ENCODE measurements at regions not wholly inside any gene's neighbourhood (a gene's known extent, or its start where the extent isn't known, plus 50 kb on each side); places are given as distances from the start of the nearest gene placed in this dataset.

DNA sequence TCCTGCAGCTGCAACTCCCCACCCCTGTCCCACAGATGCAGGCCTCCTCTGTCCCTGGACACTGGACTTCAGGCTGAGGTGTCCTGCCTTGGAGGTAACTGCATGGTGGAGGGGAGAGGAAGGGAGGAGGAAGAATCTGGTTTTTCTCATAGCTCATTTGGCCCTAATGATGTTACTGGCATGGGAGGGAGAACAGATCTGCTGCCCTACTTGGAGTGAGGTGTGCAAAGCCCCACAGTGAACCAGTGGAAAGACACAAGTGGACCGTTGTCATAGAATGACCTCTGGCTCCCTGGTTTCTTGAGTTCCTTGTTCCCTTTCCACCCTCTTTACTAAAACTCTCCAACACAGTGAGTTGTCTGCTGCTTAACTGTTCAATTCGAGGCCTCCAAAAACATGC is 215.9 kb downstream of the BARX2 start:
- no peak for DNase-seq

DNA sequence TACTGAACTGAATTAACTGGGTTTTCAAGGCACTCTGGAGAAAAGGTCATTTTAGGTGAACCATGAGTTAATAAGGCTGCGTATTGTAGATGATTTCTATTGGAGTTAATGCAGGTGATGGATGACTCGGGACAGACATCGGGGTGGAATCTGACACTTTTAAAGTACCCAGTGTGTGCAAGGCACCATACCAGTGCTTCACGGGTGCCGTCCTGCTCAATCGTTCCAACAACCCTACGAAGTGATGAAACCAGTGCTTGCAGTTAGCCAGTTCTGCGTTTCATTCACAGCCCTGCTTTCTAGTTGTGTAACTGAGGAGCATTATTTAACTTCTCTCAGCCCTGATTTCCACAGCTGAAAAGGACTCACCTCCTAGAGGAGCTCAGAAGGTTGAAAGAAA is 216.5 kb downstream of the BARX2 start:
- no peak for DNase-seq

DNA sequence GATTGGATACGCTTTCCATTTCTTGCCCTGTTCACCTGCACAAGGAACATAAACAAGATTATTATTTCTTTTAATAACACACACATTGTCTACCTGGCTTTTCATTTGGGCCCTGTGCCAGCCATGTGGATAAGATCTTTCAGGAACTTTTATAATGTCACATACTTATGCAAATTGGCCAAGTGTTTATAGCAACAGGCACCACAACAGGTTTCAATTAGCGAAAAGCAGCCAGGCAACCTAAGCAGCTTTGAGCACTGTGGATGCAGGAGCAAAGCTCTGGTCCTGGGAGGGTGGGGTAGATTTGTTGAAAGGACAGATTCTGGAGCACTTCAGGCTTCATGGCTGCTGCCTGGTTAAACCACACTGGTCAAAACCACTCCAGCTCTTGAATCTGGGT is 217.4 kb downstream of the BARX2 start:
- no peak for DNase-seq

DNA sequence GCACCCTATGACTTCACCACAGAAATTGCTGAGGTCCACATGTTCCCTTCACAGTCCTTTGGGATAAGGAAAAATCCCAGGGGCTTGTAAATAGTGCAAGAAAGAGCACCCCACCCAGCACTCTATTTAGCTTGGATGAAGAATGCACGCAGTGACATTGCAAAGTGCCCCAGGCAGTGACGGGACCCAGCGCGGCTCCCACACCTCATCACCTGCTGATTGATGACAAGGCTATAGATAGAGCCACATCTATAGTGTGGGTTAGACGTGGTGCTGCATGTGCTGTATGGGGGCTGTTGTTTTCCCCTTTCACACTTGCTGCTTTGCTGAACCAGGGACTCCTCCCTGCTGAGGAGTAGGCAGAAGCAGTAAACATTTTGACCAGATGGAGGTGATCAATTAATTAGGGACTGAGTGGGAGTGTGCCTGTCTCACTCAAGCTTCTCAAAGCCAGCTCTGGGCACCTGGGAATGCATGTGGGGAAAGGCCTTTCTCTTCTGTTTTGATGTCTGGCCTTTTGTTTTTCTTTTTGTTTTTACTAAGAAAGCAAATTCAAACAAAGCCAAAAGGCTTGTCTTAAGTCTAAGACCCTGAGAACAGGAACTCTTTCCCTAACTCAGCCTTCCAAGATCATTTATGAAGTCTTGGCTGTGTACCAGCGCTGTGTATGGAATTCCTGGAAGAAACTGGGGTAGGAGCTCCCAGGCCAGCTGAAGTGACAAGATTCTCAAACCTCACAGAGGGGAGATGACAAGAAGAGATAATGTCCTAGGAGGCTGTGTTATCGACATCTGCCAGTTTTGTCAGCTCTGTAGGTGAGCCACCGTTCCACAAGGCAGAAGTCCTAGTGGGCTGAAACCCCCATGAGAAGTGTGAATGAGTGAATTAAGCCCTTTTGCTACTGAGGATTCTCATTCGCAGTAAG is 219.7 kb downstream of the BARX2 start:
- no peak for DNase-seq

DNA sequence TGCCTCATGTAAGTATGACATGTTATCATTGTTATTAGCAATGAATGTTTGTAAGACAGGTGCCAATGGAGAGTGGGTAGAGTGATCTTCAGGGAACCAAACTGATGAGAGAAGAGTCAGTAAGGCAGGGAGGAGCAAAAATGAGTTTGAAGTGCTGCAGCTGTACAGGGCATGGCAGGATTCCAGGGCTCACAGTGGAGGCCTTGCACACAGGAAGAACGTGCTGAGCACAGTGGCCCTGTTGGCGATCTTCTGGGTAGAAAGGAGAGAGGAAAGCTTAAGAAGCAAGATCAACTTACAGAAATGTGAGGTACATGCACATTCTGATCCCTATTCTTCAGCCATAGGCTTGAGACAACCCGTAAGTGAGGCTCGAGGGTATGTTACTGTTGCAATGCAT is 219.3 kb upstream of the TMEM45B start:
- no peak for DNase-seq

GRCh38 chr11:129598378-129598777 is 217.3 kb upstream of the TMEM45B start:
- DNase-seq: no peak

DNA sequence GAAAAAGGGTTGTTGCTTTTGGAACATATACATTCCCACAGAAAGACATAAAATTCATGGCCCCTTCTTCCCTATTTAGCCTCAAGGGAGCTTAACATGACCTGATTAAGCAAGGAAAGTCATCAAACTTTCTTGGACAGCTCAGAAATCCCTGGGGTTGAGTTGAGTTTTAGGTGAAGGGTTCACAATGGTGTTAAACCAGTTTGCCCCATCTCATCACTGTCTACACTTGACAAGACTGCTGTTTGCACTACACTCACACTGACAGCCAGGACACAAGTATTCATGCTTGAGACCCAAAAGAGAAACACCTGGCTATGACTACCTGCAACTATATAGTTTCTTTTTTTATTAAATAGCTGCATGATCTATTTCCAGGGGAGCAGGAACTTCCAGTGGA is 209.8 kb upstream of the TMEM45B start:
- DNase-seq: no peak

- no peak for DNase-seq
These were observed 206.9 kb upstream of the TMEM45B start for GRCh38 chr11:129608711-129609110.

GRCh38 chr11:129610125-129610524 is 205.5 kb upstream of the TMEM45B start:
- no peak for DNase-seq

DNA sequence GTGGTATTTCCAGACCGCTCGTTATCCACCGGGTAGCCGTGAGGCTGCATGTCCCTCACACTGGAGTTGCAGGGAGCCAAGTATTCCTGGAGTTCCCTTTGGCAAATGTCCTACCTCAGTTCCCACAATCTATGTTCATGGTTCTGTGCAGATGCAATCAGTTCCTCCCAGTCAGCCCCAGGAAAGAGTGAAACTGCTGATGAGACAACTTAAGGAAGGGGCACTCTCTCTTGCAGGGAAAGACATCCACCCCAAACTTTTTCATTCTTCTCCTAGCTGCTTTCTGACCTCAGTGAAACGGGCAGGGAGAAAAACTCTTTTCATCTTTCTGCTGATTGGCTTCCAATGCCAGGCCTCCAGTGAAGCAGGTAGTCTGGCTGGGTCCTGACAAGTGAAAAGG is 205.1 kb upstream of the TMEM45B start:
- DNase-seq: no peak

GRCh38 chr11:129611661-129612446 is 203.8 kb upstream of the TMEM45B start:
- DNase-seq: no peak

- no peak for DNase-seq
These were observed 203.1 kb upstream of the TMEM45B start for GRCh38 chr11:129612447-129612961.

DNA sequence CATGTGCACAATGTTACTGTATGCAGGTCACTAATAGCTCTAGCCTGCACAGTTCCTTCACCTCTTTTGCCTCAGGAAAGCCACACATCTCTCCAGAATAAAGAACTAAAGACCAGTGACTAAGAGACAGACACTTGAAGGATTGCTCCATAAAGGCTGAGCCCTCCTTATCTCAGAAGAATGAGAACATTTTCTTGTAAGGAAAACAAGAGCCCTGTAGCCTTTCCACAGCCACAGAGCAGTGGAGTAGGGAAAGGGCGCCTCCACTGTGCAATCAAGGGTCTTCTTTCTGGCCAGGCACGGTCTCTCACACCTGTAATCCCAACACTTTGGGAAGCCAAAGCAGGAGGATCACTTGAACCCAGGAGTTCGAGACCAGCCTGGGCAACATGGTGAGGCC is 202.6 kb upstream of the TMEM45B start:
- no peak for DNase-seq

GRCh38 chr11:129614256-129614944 is 201.2 kb upstream of the TMEM45B start:
- no peak for DNase-seq

- no peak for DNase-seq
These were observed 197.5 kb upstream of the TMEM45B start for GRCh38 chr11:129618046-129618569.

- DNase-seq: no peak
These were observed 195.2 kb upstream of the TMEM45B start for GRCh38 chr11:129620237-129621104.

DNA sequence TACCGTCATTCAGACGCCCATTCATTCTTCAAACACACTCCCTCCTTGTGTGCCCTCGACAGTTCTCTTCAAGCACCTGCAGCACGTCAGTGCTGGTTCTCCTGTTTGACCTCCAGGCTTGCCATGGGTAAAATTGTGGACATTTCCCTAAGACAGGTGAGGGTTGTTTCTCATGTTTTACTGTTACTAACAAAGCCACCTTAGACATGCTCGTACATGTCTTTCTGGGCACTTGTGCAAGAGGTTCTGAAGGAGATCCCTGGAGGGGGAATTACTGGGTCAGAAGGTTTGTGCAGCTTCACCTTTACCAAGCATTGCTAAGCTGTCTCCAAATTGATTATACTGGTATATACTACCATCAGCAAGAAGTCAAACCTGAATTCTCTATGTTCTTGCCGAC is 189.7 kb upstream of the TMEM45B start:
- DNase-seq: no peak

DNA sequence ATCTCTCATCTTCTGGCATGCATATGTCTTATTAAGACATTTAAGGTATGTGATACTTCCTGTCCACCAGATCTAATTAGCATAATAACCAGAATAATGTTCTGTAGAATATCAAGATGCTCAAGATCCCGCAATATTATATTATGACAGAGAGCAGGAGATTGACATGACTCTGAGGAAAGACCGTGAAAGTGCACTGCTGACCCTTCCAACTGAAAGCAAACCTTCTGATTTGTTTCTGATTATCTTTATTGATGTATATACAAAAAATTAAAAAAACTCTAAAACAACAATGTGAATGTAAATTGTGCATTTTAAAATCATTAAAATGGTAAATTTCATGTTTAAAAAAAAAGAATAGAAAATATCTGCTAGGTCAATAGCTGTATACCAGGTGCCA is 184.4 kb upstream of the TMEM45B start:
- no peak for DNase-seq

DNA sequence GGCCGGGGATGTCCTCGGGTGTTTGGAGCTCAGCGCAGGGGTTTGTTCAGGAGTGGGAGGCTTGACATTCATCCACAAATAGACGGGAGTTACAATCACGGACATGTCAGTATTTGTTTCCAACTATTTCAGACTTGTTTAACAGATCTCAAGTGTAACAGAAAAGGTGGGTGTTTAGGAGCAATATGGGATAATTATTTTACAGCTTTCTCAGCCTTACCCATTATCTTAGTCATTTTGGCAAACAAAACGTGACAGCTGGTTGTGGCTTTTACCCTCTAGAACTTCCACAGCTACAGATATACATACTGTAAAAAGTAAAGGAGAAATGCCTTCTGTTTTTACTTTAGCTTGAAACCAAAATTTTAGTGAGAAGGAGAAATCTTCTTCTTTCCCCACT is 178.7 kb upstream of the TMEM45B start:
- no peak for DNase-seq

DNA sequence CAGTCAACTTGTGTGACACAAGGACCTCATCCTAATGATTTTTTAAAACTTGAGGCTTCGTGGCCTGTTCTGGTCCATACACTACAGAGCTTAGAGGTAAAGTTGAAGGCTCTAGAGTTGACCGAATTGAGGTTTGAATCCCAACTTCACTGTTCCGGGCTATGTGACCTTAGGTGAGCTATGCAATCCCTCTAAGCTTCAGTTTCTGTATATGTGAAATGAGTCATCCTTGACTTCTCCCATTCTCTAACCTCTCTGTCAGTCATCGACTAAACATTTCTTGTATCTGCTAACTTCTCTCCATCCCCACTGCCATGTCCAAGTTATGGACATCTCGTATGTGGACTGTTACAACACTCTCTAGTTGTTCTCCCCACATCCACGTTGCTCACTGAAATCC is 178.2 kb upstream of the TMEM45B start:
- DNase-seq: no peak

DNA sequence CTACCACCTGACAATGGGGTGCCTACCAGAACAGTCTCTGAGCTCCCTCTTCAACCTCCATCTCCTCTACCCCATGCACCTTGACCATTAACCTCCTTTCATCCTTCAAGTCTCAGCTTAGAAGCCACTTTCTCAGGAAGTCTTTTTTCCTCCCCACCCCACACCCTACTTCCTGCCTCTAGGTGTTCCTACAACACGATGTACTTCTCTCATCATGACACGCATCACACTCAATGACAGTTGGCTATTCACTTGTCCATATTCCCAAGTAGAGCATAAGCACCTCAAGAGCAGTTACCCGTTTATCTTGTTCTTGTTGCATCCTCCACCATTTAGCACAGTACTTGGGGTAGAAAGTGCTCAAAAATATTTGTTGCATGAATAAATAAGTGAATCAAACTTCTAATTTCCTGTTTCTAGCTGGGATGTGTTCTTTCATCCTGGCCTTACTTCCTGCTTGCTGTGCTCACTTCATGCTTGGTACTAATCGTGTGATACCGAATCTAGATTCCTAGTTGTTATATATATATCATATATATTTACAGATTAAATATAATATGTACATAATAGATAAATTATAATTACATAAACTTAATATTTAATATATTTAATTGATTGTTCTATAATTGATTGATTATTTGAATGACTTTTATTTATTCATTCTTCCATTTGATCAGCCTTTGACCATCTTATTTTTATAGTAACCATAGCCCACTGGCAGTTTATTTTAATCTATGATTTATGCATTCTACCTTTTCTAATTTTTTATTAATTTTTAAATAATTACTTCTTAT is 177.5 kb upstream of the TMEM45B start:
- DNase-seq: no peak

Measured in DMS 273 treated with DMSO at 0.1 percent for 48 hours (cell line).